ENCODE measurements at regions not wholly inside any gene's neighbourhood (a gene's known extent, or its start where the extent isn't known, plus 50 kb on each side); places are given as distances from the start of the nearest gene placed in this dataset.
A peak's percentile ranks its signal among the peaks of the same experiment; 100 is the strongest.
"Not testable (repeated sequence)": the region's sequence is repeated elsewhere in the genome, so short reads cannot be mapped to it uniquely, and the experiment has no call there.

DNA sequence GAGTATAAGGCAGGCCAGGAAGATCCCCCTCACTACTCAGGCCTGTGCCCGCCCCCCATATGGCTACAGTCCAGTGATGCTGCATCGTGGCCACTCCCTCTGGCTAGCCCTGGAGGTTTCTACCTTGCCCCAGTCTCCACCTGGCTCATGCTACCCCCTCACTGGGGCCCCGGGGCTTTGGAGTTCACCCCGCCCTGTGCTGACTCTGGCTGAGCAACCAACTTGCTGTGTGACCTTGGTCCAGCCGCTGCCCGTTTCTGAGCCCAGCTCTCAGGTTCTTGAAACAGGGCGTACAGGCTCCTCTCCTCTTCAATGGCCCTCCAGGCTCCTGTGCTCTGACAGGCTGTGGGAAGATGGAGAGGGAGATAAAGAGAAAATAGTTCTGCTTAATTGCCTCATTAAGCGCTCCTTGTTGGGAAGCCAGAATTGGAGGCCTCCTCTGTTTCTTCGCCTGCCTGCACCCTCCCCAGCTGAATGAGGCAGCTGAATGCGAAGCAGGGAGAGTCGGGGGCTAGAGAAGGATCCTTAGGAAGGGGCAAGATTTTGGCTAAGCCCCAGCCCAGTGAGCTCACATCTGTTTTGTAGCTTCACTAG lies 138.2 kb upstream of the NCOR2 start:
- DNase-seq = peak in 1 of 2 experiments; percentile 58

DNA sequence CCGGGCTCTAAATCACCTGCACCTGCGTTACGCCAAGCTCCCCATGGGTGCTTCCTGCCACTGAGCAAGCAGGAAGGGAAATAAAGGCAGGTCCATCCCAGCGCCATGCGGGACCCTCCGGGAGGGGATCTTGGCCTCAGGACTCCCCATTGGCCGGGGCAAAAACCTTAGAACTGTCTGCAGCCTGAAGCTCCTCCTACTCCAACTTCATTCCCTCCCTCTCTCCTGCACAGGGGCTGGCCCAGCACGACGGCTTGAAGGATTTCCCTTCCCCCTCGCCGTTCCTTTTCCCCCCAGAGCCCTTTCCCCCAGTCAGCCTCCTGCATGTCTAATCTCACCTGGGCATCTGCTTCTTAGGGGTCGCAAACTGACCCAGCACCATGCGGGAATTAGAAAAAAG lies 137.2 kb upstream of the NCOR2 start:
- no peak for DNase-seq

DNA sequence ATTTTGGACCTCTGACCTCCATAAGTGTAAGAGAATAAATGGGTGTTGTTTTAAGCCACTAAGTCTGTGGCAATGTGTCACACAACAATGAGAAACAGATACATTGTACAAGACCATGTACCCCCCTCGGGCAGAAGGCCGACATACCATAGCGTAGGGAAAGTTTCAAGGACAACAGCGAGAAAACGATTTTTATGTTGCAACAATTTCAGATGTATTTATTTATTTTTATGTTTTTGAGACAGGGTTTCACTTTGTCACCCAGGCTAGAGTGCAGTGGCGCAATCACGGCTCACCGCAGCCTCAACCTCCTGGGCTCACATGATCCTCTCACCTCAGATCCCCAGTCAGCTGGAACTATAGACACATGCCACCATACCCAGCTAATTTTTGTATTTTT lies 136.4 kb upstream of the NCOR2 start:
- DNase-seq = no peak

DNA sequence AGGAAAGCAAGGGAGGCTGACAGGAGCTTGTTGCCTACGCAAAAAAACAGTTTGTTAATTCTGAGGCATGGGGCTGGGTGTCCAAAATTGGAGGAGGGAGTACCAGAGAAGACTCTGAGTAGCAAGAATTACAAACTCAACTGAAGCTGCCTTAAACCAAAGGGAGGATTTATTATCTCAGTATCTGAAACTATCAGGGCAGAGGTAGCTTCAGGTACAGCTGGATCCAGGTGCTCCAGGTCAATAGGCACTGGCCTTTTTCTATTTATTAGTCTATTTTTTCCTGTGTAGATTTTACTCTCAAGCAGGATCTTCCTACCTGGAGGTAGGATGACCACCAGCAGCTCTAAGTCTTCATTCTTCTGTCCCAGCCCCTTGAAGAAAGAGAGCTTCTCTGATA lies 135.3 kb upstream of the NCOR2 start:
- DNase-seq = no peak

DNA sequence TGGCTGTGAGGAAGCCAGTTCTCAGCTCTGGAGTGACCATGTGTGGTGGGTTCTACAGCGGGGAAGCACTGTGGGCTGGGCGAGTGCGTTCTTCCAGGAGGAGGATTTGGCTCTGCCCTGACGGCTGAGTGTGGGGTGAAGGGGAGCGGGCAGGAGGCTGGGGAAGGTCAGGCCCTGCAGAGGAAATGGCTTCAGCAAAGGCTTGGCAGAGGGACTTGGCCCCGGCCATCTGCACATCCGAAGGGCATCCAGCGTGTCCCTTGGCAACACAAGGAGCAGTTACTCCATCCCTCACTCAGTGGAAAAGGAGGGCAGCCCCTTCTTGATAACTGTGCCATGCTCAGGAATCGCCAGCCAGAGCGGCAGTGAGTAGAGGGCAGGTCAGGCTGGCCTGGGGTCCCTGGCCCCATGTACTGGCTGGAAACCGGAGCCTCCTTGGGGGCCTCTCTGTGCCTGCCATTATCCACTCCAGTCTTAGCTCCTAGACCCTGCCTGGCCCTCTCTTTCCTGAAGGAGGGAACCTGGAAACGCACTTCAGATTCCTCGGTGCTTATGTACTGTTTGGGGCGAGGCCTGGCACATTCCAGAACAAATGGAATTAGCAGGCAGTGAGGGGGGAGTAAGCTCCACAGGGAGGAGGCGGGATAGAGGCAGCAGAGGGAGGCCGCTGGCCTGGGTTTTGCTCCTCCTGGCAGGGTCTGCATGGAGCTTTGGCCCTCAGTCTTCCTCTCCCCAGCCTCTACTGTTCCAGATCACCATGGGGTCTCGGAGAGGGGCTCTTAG lies 133.6 kb upstream of the NCOR2 start:
- no peak for DNase-seq

DNA sequence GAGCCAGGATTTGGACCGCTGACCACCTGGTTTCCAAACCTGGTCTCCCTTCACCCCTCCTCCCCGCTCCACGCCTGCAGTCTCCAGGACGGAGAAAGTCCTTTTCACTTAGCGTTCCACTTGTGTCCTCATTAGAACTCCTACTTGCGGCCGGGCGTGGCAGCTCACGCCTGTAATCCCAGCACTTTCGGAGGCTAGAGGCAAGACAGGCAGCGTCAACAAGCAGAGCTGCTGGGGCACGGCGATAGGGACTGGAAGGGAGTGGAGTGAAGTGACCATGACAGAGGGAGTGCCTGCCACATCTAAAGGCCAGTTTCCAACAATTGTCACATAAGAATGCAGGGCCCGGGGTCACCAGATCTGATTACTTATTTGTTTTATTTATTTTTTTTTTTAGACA lies 132.5 kb upstream of the NCOR2 start:
- DNase-seq = peak in 1 of 2 experiments; percentile 50

DNA sequence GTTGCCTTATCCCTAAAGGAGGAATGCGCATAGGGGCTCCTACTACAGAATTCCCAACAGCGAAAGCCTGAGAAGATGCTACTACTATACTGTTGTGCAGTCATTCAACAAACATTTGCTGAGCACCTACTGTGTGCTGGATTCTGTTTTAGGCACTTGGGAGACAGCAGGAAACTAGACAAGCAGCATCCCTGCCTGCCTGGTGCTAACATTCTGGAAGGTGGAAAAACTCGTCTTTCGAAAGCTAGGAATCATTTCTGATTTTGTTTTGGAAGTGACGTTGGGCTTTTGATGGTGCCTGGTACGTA lies 131.5 kb upstream of the NCOR2 start:
- no peak for DNase-seq

DNA sequence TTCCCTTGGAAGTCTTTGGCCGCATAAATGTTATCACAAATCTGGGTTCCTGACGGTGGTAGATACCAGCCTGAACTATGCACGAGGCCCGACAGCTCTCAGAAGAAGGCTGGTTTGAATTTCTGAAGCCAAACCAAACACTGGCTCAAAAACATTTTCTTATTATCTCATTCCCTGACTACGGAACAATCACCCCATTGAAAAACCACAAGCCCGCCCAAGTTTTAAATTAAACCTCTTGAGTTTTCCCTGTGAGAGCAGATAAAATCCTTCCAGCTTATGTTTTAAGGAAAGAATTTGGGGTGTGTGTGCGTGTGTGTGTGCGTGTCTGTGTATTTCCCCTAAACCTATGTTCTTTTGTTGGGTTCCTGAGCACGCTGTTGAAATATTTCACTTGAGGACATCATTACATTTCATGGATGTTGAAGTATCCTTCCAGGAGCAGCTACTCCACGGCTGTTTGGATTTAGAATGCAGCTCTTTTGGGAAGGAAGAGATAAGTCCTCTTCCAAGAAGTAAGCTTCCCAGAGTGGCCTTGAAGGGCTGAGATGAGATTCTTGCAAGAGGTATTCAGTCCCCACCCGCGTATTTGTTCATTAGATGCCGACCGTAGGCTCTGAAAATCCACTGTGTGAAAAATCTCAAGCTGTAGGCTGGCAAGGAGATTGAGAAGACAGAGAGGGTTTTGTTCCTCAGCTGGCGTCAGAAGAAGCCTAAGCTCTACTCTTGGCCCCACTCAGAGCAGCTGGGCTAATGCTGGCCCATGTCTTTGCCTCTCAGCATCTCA lies 131.0 kb upstream of the NCOR2 start:
- DNase-seq = peak in 1 of 2 experiments; percentile 62

DNA sequence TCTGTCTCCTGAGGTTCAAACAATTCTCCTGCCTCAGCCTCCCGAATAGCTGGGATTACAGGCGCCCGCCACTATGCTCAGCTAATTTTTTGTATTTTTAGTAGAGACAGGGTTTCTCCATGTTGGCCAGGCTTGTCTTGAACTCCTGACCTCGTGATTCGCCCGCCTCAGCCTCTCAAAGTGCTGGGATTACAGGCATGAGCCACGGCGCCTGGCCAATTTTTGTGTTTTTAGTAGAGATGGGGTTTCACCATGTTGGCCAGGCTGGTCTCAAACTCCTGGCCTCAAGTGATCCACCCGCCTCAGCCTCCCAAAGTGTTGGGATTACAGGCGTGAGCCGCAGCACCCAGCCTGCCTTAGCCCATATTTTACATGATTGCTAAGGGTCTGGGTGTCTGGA lies 130.3 kb upstream of the NCOR2 start:
- not testable (repeated sequence) for DNase-seq

DNA sequence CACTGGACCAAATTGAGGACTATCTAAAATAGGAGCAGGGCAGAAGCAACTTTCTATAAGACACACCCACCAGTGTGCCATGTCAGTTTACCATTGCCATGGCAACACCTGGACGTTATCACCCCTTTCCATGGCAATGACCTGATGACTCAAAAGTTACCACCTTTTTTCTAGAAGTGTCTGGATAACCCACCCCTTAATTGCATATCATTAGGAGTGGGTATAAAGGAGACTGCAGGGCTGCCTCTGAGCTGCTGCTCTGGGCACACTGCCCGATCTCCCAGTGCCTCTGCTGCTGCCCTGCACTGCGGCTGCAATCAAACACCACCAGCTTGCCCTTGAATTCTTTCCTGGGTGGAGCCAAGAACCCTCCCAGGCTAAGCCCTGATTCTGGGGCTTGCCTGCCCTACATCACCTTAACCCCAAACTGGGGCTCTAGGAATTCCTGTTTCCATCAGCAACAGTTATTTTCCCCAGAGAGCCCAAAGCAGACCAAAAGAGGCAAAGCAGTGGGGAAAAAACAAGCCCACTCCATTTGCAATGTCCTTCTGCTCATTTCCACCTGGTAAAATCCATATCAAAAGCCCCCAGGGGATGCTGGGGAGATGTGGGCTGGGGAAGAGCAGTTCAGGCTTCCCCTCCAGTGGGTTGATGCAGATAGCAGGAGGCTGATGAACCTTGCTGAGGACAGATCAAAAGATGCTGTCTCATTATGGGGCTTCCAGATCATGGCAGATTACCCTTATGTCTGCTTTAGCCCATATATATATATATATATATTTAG lies 129.5 kb upstream of the NCOR2 start:
- peak in 1 of 2 experiments; percentile 66 for DNase-seq

DNA sequence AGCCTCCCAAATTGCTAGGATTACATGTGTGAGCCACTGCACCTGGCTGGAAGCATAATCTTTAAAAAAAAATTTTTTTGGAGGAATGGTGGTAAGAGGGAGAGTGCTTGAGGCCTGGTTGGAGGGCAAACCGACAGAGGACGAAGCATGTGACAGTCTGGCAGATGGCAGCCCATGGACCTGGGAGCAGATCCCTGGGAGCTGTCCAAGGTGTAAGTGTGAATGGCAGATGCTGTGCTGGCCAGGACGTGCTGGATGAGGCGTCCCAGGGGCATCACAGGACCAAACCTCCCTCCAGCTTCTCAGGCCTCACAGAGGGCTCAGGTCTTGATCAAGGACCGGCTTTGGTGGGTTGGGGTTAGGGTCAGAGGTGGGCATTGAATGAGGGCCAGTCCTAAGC lies 128.4 kb upstream of the NCOR2 start:
- peak; percentile 82 to 96 for DNase-seq

DNA sequence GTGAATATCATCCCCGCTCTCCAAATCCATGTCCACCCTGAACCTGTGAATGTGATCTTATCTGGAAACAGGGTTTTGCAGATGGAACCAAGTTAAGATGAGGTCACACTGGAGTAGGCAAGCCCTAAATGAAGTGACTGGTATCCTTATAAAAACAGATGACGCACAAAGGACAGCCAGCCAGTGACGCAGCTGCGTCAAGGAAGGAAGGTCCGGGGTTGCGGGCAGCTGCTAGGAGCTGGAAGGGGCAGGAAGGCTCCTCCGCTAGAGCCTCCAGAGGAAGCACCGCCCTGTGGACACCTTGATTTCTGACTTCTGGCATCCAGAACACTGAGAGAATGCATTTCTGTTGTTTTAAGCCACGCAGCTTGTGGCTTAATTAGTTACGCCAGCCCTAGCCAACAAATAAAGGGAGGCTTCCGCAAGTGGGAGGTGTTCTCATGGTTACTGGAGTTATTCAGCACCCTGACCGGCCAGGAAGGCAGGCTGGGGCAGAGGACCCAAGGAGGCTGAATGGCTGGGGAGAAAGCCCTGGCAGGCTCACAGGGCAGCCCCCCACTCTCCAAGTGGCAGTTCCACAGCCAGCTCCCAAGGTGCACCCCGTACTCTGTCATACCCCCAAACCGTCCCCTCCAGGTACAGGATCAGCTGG lies 127.6 kb upstream of the NCOR2 start:
- no peak for DNase-seq

DNA sequence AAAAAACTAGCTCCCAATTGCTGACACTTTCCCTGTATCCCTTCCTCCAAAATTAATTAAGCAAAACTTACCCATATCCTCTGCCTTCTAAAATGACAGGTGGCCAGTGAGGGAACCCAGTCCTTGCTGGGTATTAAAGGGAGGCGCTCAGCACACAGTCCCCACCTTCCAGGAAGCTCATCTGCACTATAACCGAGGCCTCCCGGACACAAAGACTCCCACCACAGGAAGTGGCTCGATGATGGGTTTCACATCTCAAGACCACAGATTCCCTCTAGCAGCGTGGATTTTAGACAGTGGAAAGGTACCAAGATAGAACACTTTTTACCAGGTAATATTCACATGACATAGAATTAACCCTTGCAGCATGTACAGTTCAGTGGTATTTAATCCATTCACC lies 126.8 kb upstream of the NCOR2 start:
- DNase-seq = peak; percentile 71 to 89

DNA sequence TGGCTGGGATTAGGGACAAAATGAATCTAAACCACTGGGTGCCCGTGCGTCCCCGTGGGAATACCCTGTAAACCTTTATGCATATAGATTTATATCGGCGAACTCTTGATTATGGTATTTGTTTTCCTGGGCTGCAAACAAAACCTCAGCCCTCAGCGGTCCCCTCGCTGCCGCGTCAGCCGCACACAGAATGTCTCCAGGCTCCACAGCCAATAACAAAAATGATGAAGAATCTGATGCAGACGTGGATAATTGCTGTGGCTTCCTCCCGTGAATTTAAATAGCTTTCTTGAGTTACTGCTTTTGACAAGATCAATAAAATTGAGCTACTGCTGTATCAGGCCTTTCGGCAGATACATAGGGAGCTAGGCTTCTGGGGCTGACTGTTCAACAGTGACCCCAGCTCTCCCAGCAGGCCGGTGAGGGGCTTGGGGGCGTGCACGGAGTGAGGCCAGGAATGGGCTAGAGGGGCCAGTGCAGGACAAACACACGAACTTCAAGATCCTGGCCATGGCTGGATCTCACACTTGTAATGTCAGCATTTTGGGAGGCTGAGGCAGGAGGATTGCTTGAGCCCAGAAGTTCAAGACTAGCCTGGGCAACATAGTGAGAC lies 125.8 kb upstream of the NCOR2 start:
- no peak for DNase-seq

DNA sequence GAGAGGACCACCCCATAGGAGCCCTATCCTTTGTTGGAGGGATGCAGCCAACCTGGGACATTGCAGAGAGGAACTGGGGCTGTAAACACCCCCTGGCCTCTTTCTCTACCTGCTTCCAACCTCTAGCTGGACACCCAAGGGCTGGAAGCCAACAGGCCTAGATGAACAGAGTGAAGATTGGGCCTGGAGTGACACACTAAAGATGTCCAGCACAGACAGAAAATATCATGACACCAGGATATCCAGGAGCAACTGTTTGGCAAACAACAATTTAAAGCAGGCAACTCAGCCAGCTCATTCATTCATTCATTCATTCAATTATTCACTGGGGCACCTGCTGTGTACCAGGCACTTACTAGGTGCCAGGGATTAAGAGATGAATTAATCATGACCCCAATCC lies 125.0 kb upstream of the NCOR2 start:
- DNase-seq = peak in 1 of 2 experiments; percentile 76

DNA sequence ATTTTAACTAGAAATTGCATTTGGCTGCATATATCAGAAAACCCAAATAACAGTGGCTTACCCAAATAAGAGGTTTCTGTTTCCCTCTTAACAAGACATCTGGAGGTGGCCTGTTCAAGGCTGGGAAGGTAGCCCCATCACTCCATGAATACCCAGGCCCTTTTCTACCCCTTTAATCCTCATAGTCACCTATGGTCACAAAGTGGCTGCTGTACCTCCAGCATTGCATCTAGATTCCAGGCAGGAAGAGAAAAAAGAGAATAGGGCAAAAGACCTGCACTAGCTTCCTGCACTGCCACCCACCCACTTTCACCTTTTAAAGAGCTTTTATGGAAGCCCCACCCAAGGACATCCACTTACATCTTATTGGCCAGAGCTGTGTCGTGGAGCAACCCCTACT lies 124.0 kb upstream of the NCOR2 start:
- DNase-seq = no peak

DNA sequence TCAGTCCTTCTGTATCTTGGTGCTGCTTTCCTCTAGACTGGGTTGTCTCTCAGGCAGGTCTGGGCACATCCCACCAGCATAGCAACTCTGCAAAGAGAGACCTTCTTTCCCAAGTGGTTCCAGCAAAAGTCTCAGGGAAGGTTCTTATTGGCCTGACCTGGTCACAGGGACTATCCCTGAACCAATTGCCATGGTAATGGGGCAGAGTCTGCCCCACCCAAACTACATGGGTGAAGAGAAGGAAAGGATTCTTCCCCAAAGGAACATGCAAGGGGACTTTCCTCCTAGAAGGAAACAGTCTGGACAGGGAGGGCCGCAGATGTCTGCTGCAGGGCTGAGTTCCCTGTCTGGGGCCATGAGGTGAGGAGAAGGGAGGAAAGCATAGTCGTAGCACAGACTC lies 122.2 kb upstream of the NCOR2 start:
- DNase-seq = no peak

DNA sequence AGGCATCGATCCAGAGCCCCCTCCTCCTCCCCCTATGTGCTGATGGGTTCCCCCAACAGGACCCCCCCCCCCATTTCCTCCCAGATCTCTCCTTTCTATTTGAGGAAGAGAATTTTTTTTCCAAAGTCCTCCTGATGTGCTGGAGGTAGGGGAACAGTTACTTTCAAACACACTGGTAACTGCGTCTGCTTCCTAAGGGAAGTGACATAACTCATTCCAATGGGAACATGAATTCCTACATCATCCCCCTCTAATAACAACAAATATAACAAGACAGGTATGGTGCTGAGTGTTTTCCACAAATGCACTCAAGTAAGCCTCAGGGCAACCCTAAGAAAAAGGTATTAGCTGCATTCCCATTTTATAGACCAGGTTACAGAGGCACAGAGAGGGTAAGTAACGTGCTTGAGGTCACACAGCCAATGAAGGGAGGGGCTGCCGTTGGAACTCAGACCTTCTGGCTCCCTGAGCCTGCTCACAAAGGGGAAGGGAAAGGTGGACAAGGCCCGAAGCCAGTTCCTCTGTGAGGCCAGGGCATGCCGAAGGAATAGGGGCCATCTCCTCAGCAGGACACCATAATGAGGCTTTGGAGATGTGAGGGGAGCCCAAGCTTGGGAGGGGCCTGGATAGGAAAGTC lies 121.1 kb upstream of the NCOR2 start:
- DNase-seq = no peak

DNA sequence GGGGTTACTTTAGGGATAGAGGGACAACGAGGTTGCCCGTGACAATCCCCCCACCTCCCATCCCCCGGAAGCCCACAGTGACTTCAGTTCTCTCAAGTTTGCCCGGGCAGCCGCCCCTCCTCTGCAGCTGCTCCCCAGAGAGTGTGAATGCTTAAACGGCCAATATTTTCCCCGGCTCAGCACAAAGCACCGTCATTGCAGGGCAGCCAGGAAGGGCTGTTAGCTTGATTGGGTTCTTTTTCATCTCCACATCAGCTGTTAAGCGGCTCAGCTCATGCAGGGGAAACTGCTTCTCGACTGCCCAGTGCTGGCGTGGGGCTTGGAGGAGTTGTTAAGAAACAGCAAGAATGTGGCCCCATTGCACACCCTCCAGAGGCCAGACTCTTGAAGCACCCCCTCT lies 120.5 kb upstream of the NCOR2 start:
- no peak for DNase-seq

DNA sequence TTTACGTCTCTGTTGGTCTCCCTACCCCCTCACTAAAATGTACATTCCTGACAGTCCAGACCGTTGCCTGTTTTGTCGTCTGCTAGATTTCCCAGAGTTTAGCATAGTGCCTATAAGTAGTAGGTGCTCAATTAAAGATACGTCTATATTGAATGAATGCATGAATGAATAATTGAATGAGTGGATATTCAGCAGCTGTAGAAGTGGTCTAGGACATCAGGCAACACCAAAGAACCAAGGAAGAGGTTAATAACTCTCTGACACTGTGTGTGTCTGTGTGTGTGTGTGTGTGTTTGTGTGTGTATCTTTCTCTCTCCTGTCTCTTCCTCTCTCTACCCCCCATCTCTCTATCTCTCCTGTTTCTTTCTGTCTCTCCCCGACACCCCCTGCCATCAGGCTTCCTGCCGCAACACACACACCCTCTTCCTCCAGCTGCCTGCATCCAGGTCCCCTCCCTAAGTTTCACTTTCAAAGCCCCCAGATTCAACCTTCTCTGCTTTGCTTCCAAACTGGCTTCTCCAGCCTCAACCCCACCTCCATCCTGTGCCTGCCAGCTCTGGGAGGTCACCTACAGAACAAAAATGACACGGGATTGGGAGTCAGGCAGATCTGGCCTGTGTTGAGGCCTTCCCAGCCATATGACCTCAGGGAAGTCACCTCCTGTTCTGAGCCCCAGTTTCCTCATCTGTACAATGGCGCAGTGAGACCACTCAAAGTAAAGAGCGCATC lies 119.9 kb upstream of the NCOR2 start:
- no peak for DNase-seq
